ENCODE measurements at regions not wholly inside any gene's neighbourhood (a gene's known extent, or its start where the extent isn't known, plus 50 kb on each side); places are given as distances from the start of the nearest gene placed in this dataset.
A peak's percentile ranks its signal among the peaks of the same experiment; 100 is the strongest.

DNA sequence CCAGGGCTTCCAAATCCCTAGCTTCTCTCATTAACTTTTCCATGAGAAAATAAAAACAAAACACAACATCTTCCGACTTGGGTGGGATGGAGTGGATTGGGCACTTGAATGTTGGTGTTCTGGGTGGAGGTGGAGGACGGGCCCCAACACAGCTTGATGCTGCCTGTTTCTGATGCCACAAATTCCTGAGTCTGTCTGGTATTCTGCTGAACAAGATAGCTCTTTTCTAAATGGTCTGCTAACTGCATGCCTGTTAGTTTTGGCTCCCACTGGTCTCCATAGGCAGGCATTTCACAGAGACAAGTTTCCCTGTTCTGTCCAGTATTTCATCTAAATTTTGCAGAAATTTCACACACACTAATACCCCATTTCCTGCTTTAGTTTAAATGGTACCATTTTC lies 160.9 kb upstream of the FZD8 start:
- no peaks in the 10 kb centered on the region for H3K9me3 ChIP-seq (ENCODE audit: insufficient read depth in 2 of 2, low read depth in 1 of 2, low read length in 1 of 2)
- H4K5ac ChIP-seq (ENCODE audit: insufficient read length, low read depth, low read length): no peak overlapping the region
- H3K23ac ChIP-seq (ENCODE audit: insufficient read length): no peak overlapping the region
- FAIRE-seq: no peak
- no peak overlapping the region for H3K9ac ChIP-seq (replicated peaks in 1 of 4; ENCODE audit: extremely low read depth in 1 of 4, low read depth in 3 of 4, low read length in 3 of 4)
- H4K91ac ChIP-seq (replicated peaks; ENCODE audit: insufficient read length, low read length): no peak overlapping the region
- no peaks in the 10 kb centered on the region for H3K79me1 ChIP-seq (ENCODE audit: low read depth, low read length)
- no peak overlapping the region for H2BK120ac ChIP-seq (replicated peaks; ENCODE audit: low read depth, low read length)
- no peak overlapping the region for H3K27ac ChIP-seq (ENCODE audit: low read depth, low read length)
- no peak overlapping the region for H3K4me3 ChIP-seq (ENCODE audit: extremely low read depth in 1 of 4, insufficient read depth in 2 of 4, low read depth in 3 of 4, low read length in 4 of 4)
- H2AFZ ChIP-seq (ENCODE audit: low read length): no peak overlapping the region
- H2BK20ac ChIP-seq (ENCODE audit: low read length): no peak overlapping the region
- CTCF ChIA-PET (ENCODE audit: partially characterized antibody): interaction anchor here (0.6 to 2.4 kb wide), 5 partner anchors 19 to 522 kb away, joined by 3 to 7 read pairs (median 3); no protein-coding TSS in a partner anchor
- H3K4ac ChIP-seq (replicated peaks; ENCODE audit: insufficient read length, low read depth, low read length): no peak overlapping the region
- no peaks in the 10 kb centered on the region for H4K20me1 ChIP-seq (replicated peaks in 1 of 2; ENCODE audit: control insufficient read depth in 1 of 2, insufficient read depth in 2 of 2, low read length in 2 of 2)
- no peaks in the 10 kb centered on the region for H3K79me2 ChIP-seq (ENCODE audit: control insufficient read depth in 1 of 2, insufficient read depth in 2 of 2, low read length in 2 of 2)
- DNase-seq (ENCODE audit: low read depth in 1 of 2, low spot score in 2 of 2): no peak
- no peaks in the 10 kb centered on the region for H3K36me3 ChIP-seq (ENCODE audit: control insufficient read depth in 2 of 4, insufficient read depth in 4 of 4, low read length in 3 of 4)
- H3K56ac ChIP-seq (replicated peaks; ENCODE audit: insufficient read length, low read depth, low read length): no peak overlapping the region
- 94% methylated on average over 2 of the region's 2 CpGs; no CpG with 5 or more reads in 1 of the 2 experiments for WGBS, 2 experiments (ENCODE audit: extremely low coverage in 1 of 2, insufficient coverage in 1 of 2, insufficient read length in 1 of 2, insufficient replicate concordance in 2 of 2, low coverage in 1 of 2, low lambda C conversion rate in 2 of 2, missing lambda C conversion rate in 1 of 2)
- H3K4me2 ChIP-seq (ENCODE audit: insufficient read depth in 1 of 2, low read depth in 2 of 2, low read length in 2 of 2): no peak overlapping the region
- no peak overlapping the region for H4K8ac ChIP-seq (ENCODE audit: extremely low read depth, insufficient read depth, low read length)
- no peaks in the 10 kb centered on the region for H3K23me2 ChIP-seq (ENCODE audit: low read depth, low read length)
- peaks cover 0 to 3% (median 0%) of the 10 kb centered on the region in 4 experiments; a peak in 1 of 7 replicates for H3K4me1 ChIP-seq (replicated peaks in 1 of 4; ENCODE audit: control insufficient read depth in 3 of 4, insufficient read depth in 4 of 4, low read length in 3 of 4)
- no peak overlapping the region for H3K18ac ChIP-seq (ENCODE audit: extremely low read depth, low read length)
- no peak overlapping the region for H2AK5ac ChIP-seq (ENCODE audit: low read depth, low read length)
- H2BK15ac ChIP-seq (ENCODE audit: low read length): no peak overlapping the region
- H3K27me3 ChIP-seq (replicated peaks in 1 of 4; ENCODE audit: control insufficient read depth in 3 of 4, extremely low read depth in 1 of 4, insufficient read depth in 3 of 4, low read length in 3 of 4): no peaks in the 10 kb centered on the region
- no peak overlapping the region for H3K14ac ChIP-seq (ENCODE audit: insufficient read length)
- POLR2A ChIA-PET (ENCODE audit: partially characterized antibody): no interaction called here
- H2BK5ac ChIP-seq (ENCODE audit: low read depth, low read length): no peak overlapping the region
- H2BK12ac ChIP-seq (ENCODE audit: low read depth, low read length): peak overlapping the region; percentile 17; the same call in 1 of the 2 replicates
- no peak for TF ChIP-seq YY1 (IDR thresholded peaks at IDR 0.05; ENCODE audit: low read depth, low read length)
- TF ChIP-seq EP300 (IDR thresholded peaks at IDR 0.05; ENCODE audit: borderline replicate concordance in 1 of 2, low read depth in 2 of 2, low read length in 2 of 2): no peak
- TF ChIP-seq SRF (IDR thresholded peaks at IDR 0.05; ENCODE audit: low read depth, low read length): no peak
- no peak for TF ChIP-seq GABPA (IDR thresholded peaks at IDR 0.05; ENCODE audit: borderline replicate concordance, insufficient read depth, low read length)
- no peak for TF ChIP-seq KDM5A (IDR thresholded peaks at IDR 0.05; ENCODE audit: low read length)
- TF ChIP-seq RNF2 (IDR thresholded peaks at IDR 0.05; ENCODE audit: borderline replicate concordance, low read depth, low read length, missing control alignments, poor library complexity, severe bottlenecking): no peak
- TF ChIP-seq ASH2L (IDR thresholded peaks at IDR 0.05; ENCODE audit: low read length): no peak
- TF ChIP-seq ZNF274 (IDR thresholded peaks at IDR 0.05; ENCODE audit: borderline replicate concordance, extremely low read depth, low read length): no peak
- no peak for TF ChIP-seq KDM1A (IDR thresholded peaks at IDR 0.05; ENCODE audit: borderline replicate concordance, low read length)
- TF ChIP-seq, protein P1, sequence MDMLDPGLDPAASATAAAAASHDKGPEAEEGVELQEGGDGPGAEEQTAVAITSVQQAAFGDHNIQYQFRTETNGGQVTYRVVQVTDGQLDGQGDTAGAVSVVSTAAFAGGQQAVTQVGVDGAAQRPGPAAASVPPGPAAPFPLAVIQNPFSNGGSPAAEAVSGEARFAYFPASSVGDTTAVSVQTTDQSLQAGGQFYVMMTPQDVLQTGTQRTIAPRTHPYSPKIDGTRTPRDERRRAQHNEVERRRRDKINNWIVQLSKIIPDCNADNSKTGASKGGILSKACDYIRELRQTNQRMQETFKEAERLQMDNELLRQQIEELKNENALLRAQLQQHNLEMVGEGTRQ (IDR thresholded peaks at IDR 0.05; ENCODE audit: low read length): no peak
- TF ChIP-seq KDM4A (IDR thresholded peaks at IDR 0.05; ENCODE audit: low read depth, low read length, severe bottlenecking): no peak
- TF ChIP-seq, protein P2, sequence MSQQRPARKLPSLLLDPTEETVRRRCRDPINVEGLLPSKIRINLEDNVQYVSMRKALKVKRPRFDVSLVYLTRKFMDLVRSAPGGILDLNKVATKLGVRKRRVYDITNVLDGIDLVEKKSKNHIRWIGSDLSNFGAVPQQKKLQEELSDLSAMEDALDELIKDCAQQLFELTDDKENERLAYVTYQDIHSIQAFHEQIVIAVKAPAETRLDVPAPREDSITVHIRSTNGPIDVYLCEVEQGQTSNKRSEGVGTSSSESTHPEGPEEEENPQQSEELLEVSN (IDR thresholded peaks at IDR 0.05): no peak
